Epidermal melanocyte (primary cell): ENCODE measurements at regions not wholly inside any gene's neighbourhood (a gene's known extent, or its start where the extent isn't known, plus 50 kb on each side); places are given as distances from the start of the nearest gene placed in this dataset.
A peak's percentile ranks its signal among the peaks of the same experiment; 100 is the strongest.
"Not testable (repeated sequence)": the region's sequence is repeated elsewhere in the genome, so short reads cannot be mapped to it uniquely, and the experiment has no call there.

ENCODE experiments used
- DNase-seq: peaks from one replicate; pipeline ENCODE4 v3.0.0; 2011; ENCODE audit warnings: low spot score; ENCODE audit not compliant: insufficient read length

DNA sequence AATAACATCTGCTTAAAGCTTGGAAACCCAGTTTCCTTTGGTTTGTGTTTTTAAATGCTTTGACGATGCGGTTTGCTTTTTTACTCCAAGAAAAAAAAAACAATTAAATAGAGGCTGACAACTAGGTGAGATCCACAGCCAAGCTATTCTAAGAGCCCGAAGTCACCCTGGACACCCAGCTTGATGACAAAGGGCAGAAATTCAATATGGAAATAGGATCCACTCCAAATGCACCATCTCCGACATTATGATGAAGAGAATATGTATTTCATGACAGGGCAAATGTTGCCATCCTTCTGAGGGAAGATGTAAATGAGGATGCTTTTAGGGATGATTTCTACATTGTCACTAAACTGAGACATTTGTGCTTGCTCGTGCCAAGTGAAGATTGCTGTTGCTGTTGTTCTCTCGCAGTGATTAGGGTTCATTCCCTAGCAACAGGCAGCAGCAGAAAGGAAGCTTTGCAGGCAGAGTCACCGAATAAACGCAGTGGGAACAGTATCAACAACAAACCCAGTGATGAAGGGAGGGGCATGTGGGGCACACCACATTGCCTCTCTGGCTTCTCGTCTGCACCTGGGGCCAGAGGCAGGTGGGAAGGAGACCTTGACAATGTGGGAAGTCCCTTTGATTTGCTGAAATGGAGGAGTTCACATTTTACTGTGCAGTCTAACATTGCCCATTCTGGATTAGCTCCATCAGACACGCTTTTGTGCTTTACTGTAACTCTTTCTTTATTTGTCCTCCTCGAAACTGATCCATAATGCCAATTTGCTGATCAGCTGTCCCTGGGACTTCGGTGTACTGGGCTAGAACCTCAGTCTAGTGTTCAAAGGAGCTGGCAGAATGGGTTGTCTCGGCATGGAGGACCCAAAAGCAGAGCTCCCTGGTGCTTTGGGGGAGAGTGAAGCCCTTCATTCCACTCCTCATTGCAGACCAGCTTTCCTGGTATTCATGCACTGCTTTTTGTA is 240.2 kb upstream of the PLGLB2 start:
- not testable (repeated sequence) for DNase-seq

DNA sequence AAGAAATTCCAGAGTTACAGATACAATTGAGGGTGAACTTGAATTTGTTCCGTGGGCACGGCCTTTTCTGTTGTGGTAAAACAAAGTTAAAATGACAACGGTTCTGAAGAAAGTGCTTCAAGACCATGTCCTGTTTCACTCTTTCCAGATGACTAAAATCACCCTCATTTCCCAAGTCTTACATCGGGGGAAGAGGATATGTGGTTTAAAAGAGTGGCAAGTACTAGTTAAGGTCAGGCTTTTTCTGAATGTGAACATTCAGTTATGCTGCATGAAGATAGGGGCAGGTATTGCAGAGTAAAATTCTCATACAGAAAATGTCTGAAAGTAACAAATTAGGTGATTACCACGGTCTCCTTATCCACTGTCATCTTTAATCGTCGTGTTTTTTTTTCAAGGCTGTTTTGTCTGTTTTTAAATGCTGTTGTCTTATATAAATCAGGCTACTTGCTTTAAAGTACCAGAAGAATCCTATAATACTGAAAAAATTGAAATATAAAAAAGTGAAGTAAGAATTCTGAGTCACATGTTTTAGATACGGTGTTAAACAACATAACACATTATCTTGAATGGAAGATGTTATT is 236.6 kb upstream of the PLGLB2 start:
- DNase-seq: not testable (repeated sequence)

DNA sequence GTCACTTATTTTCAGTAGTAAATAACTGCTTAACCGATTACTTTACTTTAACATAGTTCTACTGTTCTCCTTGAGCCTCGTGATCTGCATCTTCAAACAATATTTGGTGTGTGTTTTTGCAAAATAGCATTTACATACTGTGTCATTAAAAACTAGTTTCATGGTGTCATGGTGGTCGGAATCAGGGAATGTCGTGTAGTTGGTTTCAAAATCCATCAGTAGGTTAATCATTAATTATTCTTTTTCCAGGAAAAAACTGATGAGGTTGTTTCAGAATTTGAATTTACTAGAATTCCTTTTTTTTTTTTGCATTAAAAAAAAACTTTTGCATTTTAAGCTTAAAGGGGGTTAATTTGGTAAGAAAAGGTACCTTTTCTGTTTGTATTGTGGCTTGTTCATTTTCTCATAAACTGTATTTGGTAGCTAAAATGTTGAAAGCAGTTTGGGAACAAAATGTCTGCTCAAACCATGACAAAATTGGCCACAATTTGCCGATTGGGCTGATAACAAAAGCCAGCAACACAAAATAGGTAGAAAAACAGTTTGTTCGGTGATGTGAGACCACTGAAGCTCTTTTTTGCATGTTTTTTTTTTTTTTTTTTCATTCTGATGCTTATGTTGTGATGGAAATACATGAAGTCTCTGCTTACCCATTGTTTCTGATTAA is 234.9 kb upstream of the PLGLB2 start:
- not testable (repeated sequence) for DNase-seq

DNA sequence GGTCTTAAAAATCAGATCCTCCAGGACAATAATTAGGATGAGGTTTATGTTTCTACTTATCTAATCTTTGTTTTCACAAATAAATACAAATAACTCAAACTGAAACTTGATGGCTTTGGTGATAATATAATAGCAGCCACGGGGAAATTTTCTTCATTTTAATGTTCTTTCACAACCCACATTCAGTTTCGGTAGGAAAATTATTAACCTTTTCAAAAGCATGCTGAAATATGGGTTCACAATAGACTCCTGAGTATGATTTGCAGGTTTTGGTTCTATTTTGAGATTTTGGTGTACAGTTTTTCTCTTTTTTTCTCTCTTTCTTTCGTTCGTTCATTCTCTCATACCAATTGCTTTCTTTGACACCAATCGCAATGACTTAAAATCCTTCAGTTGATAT is 233.9 kb upstream of the PLGLB2 start:
- not testable (repeated sequence) for DNase-seq

DNA sequence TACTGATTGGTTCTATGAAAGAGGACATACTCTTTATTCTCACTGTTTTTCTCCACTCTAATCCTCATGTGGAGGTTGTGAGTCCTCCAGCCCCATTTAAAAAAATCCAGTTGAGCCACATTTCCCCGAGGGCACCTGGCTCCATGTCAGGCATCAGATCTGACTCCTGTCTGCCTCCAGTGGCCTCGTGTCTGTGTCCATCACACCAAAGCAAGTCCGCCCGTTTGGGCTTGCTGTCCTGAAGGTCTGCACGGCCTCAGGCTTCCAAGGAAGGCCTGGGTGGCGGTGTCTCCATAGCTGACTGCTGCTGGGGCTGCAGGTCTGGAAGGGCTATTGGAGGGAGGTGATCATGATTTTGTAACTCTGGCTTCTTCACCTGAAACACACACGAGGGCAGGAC is 233.4 kb upstream of the PLGLB2 start:
- DNase-seq: not testable (repeated sequence)

GRCh38 chr2:87515226-87515625 is 232.7 kb upstream of the PLGLB2 start:
- not testable (repeated sequence) for DNase-seq

DNA sequence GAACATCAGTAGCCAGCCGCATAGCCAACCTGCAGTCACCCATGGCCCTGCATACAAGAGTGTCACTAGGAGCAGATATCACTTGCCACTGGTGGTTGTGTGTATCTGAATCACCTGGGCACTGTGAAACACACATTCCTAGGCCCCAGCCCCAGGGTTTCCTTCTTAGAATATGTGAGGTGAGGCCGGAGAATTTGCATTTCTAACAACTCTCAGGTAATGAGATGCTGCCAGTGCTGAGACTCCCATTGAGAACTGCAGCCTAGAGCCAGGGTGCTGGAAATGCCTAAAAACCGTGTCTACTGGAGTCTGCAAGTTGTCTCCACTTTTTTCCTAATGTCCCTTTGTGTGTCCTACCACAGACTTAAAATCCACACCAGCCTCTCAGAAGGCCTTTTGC is 232.0 kb upstream of the PLGLB2 start:
- not testable (repeated sequence) for DNase-seq

- not testable (repeated sequence) for DNase-seq
Observed at GRCh38 chr2:87516369-87516967, 231.4 kb upstream of the PLGLB2 start.

GRCh38 chr2:87517438-87517837 is 230.4 kb upstream of the PLGLB2 start:
- not testable (repeated sequence) for DNase-seq

GRCh38 chr2:87518066-87518465 is 229.8 kb upstream of the PLGLB2 start:
- not testable (repeated sequence) for DNase-seq

GRCh38 chr2:87518547-87518946 is 229.3 kb upstream of the PLGLB2 start:
- not testable (repeated sequence) for DNase-seq

GRCh38 chr2:87519158-87520011 is 228.5 kb upstream of the PLGLB2 start:
- DNase-seq: not testable (repeated sequence)

GRCh38 chr2:87521057-87521456 is 226.8 kb upstream of the PLGLB2 start:
- DNase-seq: not testable (repeated sequence)

DNA sequence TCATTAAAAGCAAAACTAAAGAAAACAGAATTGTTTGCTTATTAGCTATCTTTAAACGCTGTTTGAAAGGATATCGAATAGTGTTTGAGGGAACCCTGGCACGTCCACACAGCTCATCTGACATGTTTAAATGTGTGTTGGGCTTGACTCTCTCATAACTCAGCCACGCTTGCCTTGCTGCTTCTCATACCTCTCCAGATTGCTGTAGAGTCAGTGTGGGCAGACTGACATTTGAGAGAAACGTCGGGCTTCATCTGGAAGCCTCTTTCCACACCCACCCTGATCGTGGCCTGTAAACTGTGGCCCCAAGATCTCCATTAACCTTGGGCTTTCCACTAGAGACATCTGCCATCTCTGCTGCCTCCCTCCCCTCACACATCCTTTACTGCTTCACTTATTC is 226.4 kb upstream of the PLGLB2 start:
- not testable (repeated sequence) for DNase-seq

- DNase-seq: not testable (repeated sequence)
Observed at GRCh38 chr2:87524619-87525188, 223.2 kb upstream of the PLGLB2 start.

- DNase-seq: not testable (repeated sequence)
Observed at GRCh38 chr2:87525497-87525991, 222.3 kb upstream of the PLGLB2 start.

DNA sequence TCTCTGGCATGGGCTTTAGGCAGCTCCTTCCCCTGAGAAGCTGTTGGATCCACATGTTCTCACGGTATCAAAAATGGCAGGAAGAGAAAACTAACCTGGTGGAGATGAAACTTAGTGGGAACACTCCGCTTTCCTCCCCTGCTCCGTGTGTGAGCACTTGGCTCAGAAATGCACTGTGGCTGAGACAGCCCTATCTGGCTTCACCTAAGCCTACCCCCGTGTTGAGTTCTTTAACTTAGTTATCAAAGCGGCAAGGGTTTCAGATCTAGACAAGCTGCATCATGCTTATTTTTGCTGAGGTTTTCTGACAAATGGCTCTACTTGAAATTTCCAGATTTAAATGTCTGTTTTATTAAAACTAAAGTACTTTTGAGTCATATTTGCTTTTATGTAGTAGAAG is 221.6 kb upstream of the PLGLB2 start:
- DNase-seq: not testable (repeated sequence)

DNA sequence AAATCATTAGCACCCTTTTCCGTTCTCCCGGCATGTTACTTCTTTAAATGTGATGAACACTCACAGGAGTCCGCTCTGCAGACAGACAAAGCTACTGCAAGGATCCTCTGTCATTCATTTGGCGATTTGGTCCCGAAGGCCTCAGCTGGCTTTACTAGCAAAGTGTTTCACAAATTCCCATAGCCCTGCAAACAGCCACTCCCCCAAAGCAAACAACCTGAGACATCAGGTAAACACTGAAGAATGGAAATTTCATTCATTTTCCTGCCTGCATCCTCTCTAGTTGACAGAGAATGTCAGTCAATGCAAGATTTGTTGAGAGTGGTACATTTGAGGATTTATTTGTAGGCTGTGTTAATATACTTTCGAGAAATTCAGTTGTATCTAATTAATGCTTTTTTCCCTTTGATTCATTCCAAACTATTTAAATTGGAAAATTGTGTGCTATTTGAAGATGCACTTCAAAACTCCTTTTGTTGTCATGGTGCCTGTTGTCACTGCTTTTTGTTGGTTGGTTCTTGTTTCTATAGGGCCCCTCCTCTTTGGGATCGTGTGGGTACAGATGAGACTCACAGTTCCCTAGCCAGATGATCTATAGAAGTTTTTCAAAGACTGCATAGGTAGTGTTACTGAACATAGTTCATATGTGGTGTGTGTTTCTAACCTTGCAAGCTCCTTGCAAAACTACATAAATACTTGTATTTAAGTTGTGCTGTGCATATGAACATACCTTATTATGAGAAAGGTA is 215.7 kb upstream of the PLGLB2 start:
- DNase-seq: peak; percentile 7
